ENCODE measurements at regions not wholly inside any gene's neighbourhood (a gene's known extent, or its start where the extent isn't known, plus 50 kb on each side); places are given as distances from the start of the nearest gene placed in this dataset.
"Not testable (repeated sequence)": the region's sequence is repeated elsewhere in the genome, so short reads cannot be mapped to it uniquely, and the experiment has no call there.

GRCh38 chr9:87013490-87013889 lies 66.2 kb upstream of the GAS1 start:
- H3K27me3 ChIP-seq (ENCODE audit: control insufficient read depth in 2 of 2, insufficient read depth in 1 of 2, low read length in 1 of 2): no peaks in the 10 kb centered on the region
- peaks cover 0 to 3% of the 10 kb centered on the region in 2 donors for H3K4me1 ChIP-seq (ENCODE audit: control insufficient read depth in 2 of 2, insufficient read depth in 2 of 2, low read length in 2 of 2)
- no peak for DNase-seq (ENCODE audit: low read depth in 6 of 9, low spot score in 9 of 9)
- no peaks in the 10 kb centered on the region for H3K9me3 ChIP-seq (ENCODE audit: control insufficient read depth in 2 of 2, insufficient read depth in 1 of 2, low read length in 1 of 2)
- H3K36me3 ChIP-seq (ENCODE audit: control insufficient read depth in 2 of 2, insufficient read depth in 2 of 2, low read length in 1 of 2): no peaks in the 10 kb centered on the region
- no peak overlapping the region for H3K4me3 ChIP-seq (ENCODE audit: low read length in 2 of 2)
- WGBS: 96% methylated on average over 3 of the region's 3 CpGs
- no peak overlapping the region for H3K27ac ChIP-seq (ENCODE audit: low read depth in 1 of 2, low read length in 1 of 2)

- 48% methylated on average over 1 of the region's 1 CpG for WGBS
- H3K36me3 ChIP-seq (ENCODE audit: control insufficient read depth in 2 of 2, insufficient read depth in 2 of 2, low read length in 1 of 2): no peaks in the 10 kb centered on the region
- H3K4me3 ChIP-seq (ENCODE audit: low read length in 2 of 2): no peak overlapping the region
- H3K27me3 ChIP-seq (ENCODE audit: control insufficient read depth in 2 of 2, insufficient read depth in 1 of 2, low read length in 1 of 2): no peaks in the 10 kb centered on the region
- no peak for DNase-seq (ENCODE audit: low read depth in 6 of 9, low spot score in 9 of 9)
- H3K4me1 ChIP-seq (ENCODE audit: control insufficient read depth in 2 of 2, insufficient read depth in 2 of 2, low read length in 2 of 2): no peaks in the 10 kb centered on the region
- no peaks in the 10 kb centered on the region for H3K9me3 ChIP-seq (ENCODE audit: control insufficient read depth in 2 of 2, insufficient read depth in 1 of 2, low read length in 1 of 2)
- no peak overlapping the region for H3K27ac ChIP-seq (ENCODE audit: low read depth in 1 of 2, low read length in 1 of 2)
Observed at GRCh38 chr9:87014436-87014835, 67.1 kb upstream of the GAS1 start.

GRCh38 chr9:87016681-87017080 lies 69.4 kb upstream of the GAS1 start:
- Histone ChIP-seq H3K9me3 (ENCODE audit: control insufficient read depth in 2 of 2, insufficient read depth in 1 of 2, low read length in 1 of 2) (no peaks in the 10 kb centered on the region), H3K36me3 (ENCODE audit: control insufficient read depth in 2 of 2, insufficient read depth in 2 of 2, low read length in 1 of 2) (no peaks in the 10 kb centered on the region), H3K27ac (ENCODE audit: low read depth in 1 of 2, low read length in 1 of 2) (no peak overlapping the region), H3K4me1 (ENCODE audit: control insufficient read depth in 2 of 2, insufficient read depth in 2 of 2, low read length in 2 of 2) (no peaks in the 10 kb centered on the region), H3K27me3 (ENCODE audit: control insufficient read depth in 2 of 2, insufficient read depth in 1 of 2, low read length in 1 of 2) (no peaks in the 10 kb centered on the region), H3K4me3 (ENCODE audit: low read length in 2 of 2) (no peak overlapping the region)
- no peak for DNase-seq (ENCODE audit: low read depth in 6 of 9, low spot score in 9 of 9)
- 88% methylated on average over 3 of the region's 3 CpGs for WGBS

- H3K4me3 ChIP-seq (ENCODE audit: low read length in 2 of 2): no peak overlapping the region
- no peak for DNase-seq (ENCODE audit: low read depth in 6 of 9, low spot score in 9 of 9)
- H3K27me3 ChIP-seq (ENCODE audit: control insufficient read depth in 2 of 2, insufficient read depth in 1 of 2, low read length in 1 of 2): no peaks in the 10 kb centered on the region
- WGBS: 95% methylated on average over 4 of the region's 4 CpGs
- H3K27ac ChIP-seq (ENCODE audit: low read depth in 1 of 2, low read length in 1 of 2): no peak overlapping the region
- H3K4me1 ChIP-seq (ENCODE audit: control insufficient read depth in 2 of 2, insufficient read depth in 2 of 2, low read length in 2 of 2): no peaks in the 10 kb centered on the region
- H3K36me3 ChIP-seq (ENCODE audit: control insufficient read depth in 2 of 2, insufficient read depth in 2 of 2, low read length in 1 of 2): no peaks in the 10 kb centered on the region
- no peaks in the 10 kb centered on the region for H3K9me3 ChIP-seq (ENCODE audit: control insufficient read depth in 2 of 2, insufficient read depth in 1 of 2, low read length in 1 of 2)
Observed at GRCh38 chr9:87020169-87020950, 73.1 kb upstream of the GAS1 start.

- no peak for DNase-seq (ENCODE audit: low read depth in 6 of 9, low spot score in 9 of 9)
- no peak overlapping the region for H3K4me3 ChIP-seq (ENCODE audit: low read length in 2 of 2)
- no peak overlapping the region for H3K27ac ChIP-seq (ENCODE audit: low read depth in 1 of 2, low read length in 1 of 2)
- H3K27me3 ChIP-seq (ENCODE audit: control insufficient read depth in 2 of 2, insufficient read depth in 1 of 2, low read length in 1 of 2): no peaks in the 10 kb centered on the region
- WGBS: 96% methylated on average over 1 of the region's 1 CpG
- no peaks in the 10 kb centered on the region for H3K4me1 ChIP-seq (ENCODE audit: control insufficient read depth in 2 of 2, insufficient read depth in 2 of 2, low read length in 2 of 2)
- no peaks in the 10 kb centered on the region for H3K9me3 ChIP-seq (ENCODE audit: control insufficient read depth in 2 of 2, insufficient read depth in 1 of 2, low read length in 1 of 2)
- no peaks in the 10 kb centered on the region for H3K36me3 ChIP-seq (ENCODE audit: control insufficient read depth in 2 of 2, insufficient read depth in 2 of 2, low read length in 1 of 2)
Observed at GRCh38 chr9:87022178-87022577, 74.9 kb upstream of the GAS1 start.

GRCh38 chr9:87026204-87026603 lies 78.9 kb upstream of the GAS1 start:
- DNase-seq (ENCODE audit: low read depth in 6 of 9, low spot score in 9 of 9): no peak
- Histone ChIP-seq H3K27ac (ENCODE audit: low read depth in 1 of 2, low read length in 1 of 2) (no peak overlapping the region), H3K4me3 (ENCODE audit: low read length in 2 of 2) (no peak overlapping the region), H3K4me1 (ENCODE audit: control insufficient read depth in 2 of 2, insufficient read depth in 2 of 2, low read length in 2 of 2) (no peaks in the 10 kb centered on the region), H3K36me3 (ENCODE audit: control insufficient read depth in 2 of 2, insufficient read depth in 2 of 2, low read length in 1 of 2) (no peaks in the 10 kb centered on the region), H3K9me3 (ENCODE audit: control insufficient read depth in 2 of 2, insufficient read depth in 1 of 2, low read length in 1 of 2) (no peaks in the 10 kb centered on the region), H3K27me3 (ENCODE audit: control insufficient read depth in 2 of 2, insufficient read depth in 1 of 2, low read length in 1 of 2) (no peaks in the 10 kb centered on the region)

- not testable (repeated sequence) for H3K36me3 ChIP-seq (ENCODE audit: control insufficient read depth in 2 of 2, insufficient read depth in 2 of 2, low read length in 1 of 2); H3K9me3 ChIP-seq (ENCODE audit: control insufficient read depth in 2 of 2, insufficient read depth in 1 of 2, low read length in 1 of 2); H3K4me3 ChIP-seq (ENCODE audit: low read length in 2 of 2); DNase-seq (ENCODE audit: low read depth in 6 of 9, low spot score in 9 of 9); H3K27ac ChIP-seq (ENCODE audit: low read depth in 1 of 2, low read length in 1 of 2); H3K27me3 ChIP-seq (ENCODE audit: control insufficient read depth in 2 of 2, insufficient read depth in 1 of 2, low read length in 1 of 2); H3K4me1 ChIP-seq (ENCODE audit: control insufficient read depth in 2 of 2, insufficient read depth in 2 of 2, low read length in 2 of 2)
- 91% methylated on average over 3 of the region's 4 CpGs for WGBS
Observed at GRCh38 chr9:87028836-87029235, 81.5 kb upstream of the GAS1 start.

- Histone ChIP-seq H3K36me3 (ENCODE audit: control insufficient read depth in 2 of 2, insufficient read depth in 2 of 2, low read length in 1 of 2) (no peaks in the 10 kb centered on the region), H3K27ac (ENCODE audit: low read depth in 1 of 2, low read length in 1 of 2) (no peak overlapping the region), H3K27me3 (ENCODE audit: control insufficient read depth in 2 of 2, insufficient read depth in 1 of 2, low read length in 1 of 2) (no peaks in the 10 kb centered on the region), H3K4me1 (ENCODE audit: control insufficient read depth in 2 of 2, insufficient read depth in 2 of 2, low read length in 2 of 2) (no peaks in the 10 kb centered on the region), H3K4me3 (ENCODE audit: low read length in 2 of 2) (no peak overlapping the region), H3K9me3 (ENCODE audit: control insufficient read depth in 2 of 2, insufficient read depth in 1 of 2, low read length in 1 of 2) (no peaks in the 10 kb centered on the region)
- 88% methylated on average over 1 of the region's 1 CpG for WGBS
- no peak for DNase-seq (ENCODE audit: low read depth in 6 of 9, low spot score in 9 of 9)
Observed at GRCh38 chr9:87029905-87030304, 82.6 kb upstream of the GAS1 start.

- 92% methylated on average over 8 of the region's 8 CpGs for WGBS
- no peaks in the 10 kb centered on the region for H3K9me3 ChIP-seq (ENCODE audit: control insufficient read depth in 2 of 2, insufficient read depth in 1 of 2, low read length in 1 of 2)
- H3K4me3 ChIP-seq (ENCODE audit: low read length in 2 of 2): no peak overlapping the region
- H3K27ac ChIP-seq (ENCODE audit: low read depth in 1 of 2, low read length in 1 of 2): no peak overlapping the region
- DNase-seq (ENCODE audit: low read depth in 6 of 9, low spot score in 9 of 9): no peak
- no peaks in the 10 kb centered on the region for H3K27me3 ChIP-seq (ENCODE audit: control insufficient read depth in 2 of 2, insufficient read depth in 1 of 2, low read length in 1 of 2)
- H3K4me1 ChIP-seq (ENCODE audit: control insufficient read depth in 2 of 2, insufficient read depth in 2 of 2, low read length in 2 of 2): no peaks in the 10 kb centered on the region
- H3K36me3 ChIP-seq (ENCODE audit: control insufficient read depth in 2 of 2, insufficient read depth in 2 of 2, low read length in 1 of 2): no peaks in the 10 kb centered on the region
Observed at GRCh38 chr9:87034841-87035240, 87.5 kb upstream of the GAS1 start.

All from thymus (tissue), 11 donors.